Esophagus squamous epithelium (tissue), 5 donors: ENCODE measurements at regions not wholly inside any gene's neighbourhood (a gene's known extent, or its start where the extent isn't known, plus 50 kb on each side); places are given as distances from the start of the nearest gene placed in this dataset.

Experiments used
- DNase-seq: peaks from one replicate; lab custom pipeline; 2025; lab: John Stamatoyannopoulos, UW
- H3K27ac ChIP-seq, 4 donors: fragments of 200-600 bp; sonication (generic); one replicate each; pipeline ENCODE4 v1.5.1; 2016 to 2019; ENCODE audit warnings: mild to moderate bottlenecking in 1 of 4
- H3K27me3 ChIP-seq, 4 donors: fragments of 200-600 bp; sonication (generic); 1 replicate in 3 of 4; 2 replicates in 1 of 4; pipeline versions ENCODE4 v1.5.1 to v1.6.0; 2017 to 2021; ENCODE audit warnings: antibody characterized with exemption in 1 of 4
- H3K36me3 ChIP-seq, 3 donors: fragments of 200-600 bp; sonication (generic); one replicate each; pipeline ENCODE4 v1.5.1; 2016 to 2019
- H3K4me1 ChIP-seq, 3 donors: fragments of 200-600 bp; sonication (generic); one replicate each; pipeline ENCODE4 v1.5.1; 2017 to 2019
- H3K4me3 ChIP-seq, 4 donors: fragments of 200-600 bp; sonication (generic); 1 replicate in 3 of 4; 2 replicates in 1 of 4; pipeline ENCODE4 v1.5.1; 2016 to 2019; ENCODE audit warnings: mild to moderate bottlenecking in 2 of 4, moderate library complexity in 1 of 4
- H3K9me3 ChIP-seq, 3 donors: fragments of 200-600 bp; sonication (generic); one replicate each; pipeline ENCODE4 v1.5.1; 2016 to 2019
- CTCF ChIP-seq, 6 experiments: fragments of 450-650 bp in 4 of 6; fragments of 200-600 bp in 2 of 6; sonication (generic) in 2 of 6; IDR thresholded peaks; one replicate each; pipeline ENCODE4 v1.5.1; 2016 to 2019; ENCODE audit warnings: antibody characterized with exemption in 6 of 6, mild to moderate bottlenecking in 4 of 6, moderate library complexity in 4 of 6
- POLR2A ChIP-seq, 4 donors: fragments of 450-650 bp; IDR thresholded peaks; one replicate each; pipeline ENCODE4 v1.6.1; 2017; ENCODE audit warnings: antibody characterized with exemption in 4 of 4, mild to moderate bottlenecking in 4 of 4, moderate library complexity in 3 of 4
- WGBS, 2 donors: methylation state at CpG; one replicate each; pipeline ENCODE4 v1.1.5; 2018; 5-methylcytosine and 5-hydroxymethylcytosine counted together
- intact Hi-C: fragments of 100-400 bp; cut with DNase I; formaldehyde crosslinking; loops from one replicate; pipeline ENCODE4 v1.15.0; 2022
- donor health status: DM: yes; HTN: yes; CAD: no.

DNA sequence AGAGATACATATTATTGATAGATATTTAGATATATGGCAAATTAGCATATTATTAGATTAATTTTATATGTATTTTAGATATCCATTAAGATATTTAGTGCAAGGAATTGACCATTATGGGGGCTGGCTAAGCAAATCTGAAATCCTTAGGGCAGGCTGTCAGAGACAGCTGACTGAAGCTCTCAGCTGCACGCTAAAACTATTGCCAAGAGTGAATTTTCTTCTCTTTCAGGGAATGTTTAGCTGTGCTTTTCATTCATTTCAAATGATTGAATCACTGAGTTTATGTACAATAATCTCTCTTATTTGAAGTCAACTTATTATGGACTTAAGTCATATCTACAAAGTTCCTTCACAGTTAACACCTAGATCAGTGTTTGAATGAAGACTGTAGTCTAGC, 566.5 kb downstream of the LRFN5 start:
- no peak for DNase-seq
- H3K9me3 ChIP-seq = no peaks in the 10 kb centered on the region
- no peak overlapping the region for H3K27ac ChIP-seq
- intact Hi-C loops = no loop called here
- no peaks in the 10 kb centered on the region for H3K4me1 ChIP-seq
- WGBS, 2 donors = 47 to 63% methylated on average over 1 of the region's 1 CpG
- no peak overlapping the region for H3K4me3 ChIP-seq
- TF ChIP-seq POLR2A (IDR thresholded peaks at IDR 0.05) (no peak), CTCF (IDR thresholded peaks at IDR 0.05) (no peak)
- no peaks in the 10 kb centered on the region for H3K36me3 ChIP-seq
- H3K27me3 ChIP-seq = no peaks in the 10 kb centered on the region

DNA sequence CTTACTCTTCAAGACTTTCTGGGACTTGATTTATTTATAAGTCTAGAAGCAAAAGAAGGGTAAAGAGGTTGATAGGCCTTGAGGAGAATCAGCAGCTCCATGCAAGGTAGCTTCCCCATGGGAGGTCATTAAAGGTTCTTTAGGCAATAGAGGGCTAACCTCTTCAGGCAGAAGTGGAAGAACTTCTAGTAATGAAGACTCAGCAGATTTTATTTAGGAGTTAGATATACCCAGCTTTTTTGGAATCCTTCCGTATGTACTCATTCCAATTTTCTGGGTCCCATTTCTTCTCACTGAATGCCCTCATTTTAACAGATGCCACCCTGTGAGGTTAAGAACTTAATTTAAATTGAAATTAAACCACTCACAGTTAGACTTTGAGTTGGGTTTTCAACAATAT, 565.6 kb downstream of the LRFN5 start:
- 89 to 91% methylated on average over 1 of the region's 1 CpG for WGBS, 2 donors

DNA sequence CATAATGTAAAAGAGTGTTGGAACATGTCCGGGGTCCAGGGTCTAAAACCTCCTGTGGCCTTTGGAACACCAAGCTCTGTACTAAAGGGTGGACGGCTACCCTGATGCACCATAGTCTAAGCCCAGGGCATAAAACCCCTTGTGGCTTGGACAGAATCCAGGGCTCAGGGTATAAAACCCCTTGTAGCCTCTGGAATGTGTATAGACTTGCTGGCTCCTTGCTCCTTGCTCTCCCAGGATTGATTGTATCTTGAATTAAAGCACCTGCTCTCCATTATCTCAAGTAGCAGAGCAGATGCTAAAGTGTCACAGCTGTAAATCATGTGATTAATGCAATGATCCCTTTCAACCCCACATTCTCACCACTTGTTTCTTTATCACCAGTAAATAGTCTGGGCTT, 556.5 kb downstream of the LRFN5 start:
- no peak overlapping the region for H3K27ac ChIP-seq
- H3K4me1 ChIP-seq = no peaks in the 10 kb centered on the region
- TF ChIP-seq POLR2A (IDR thresholded peaks at IDR 0.05) (no peak), CTCF (IDR thresholded peaks at IDR 0.05) (no peak)
- H3K36me3 ChIP-seq = no peaks in the 10 kb centered on the region
- no peaks in the 10 kb centered on the region for H3K27me3 ChIP-seq
- WGBS, 2 donors = 73 to 94% methylated on average over 2 of the region's 2 CpGs
- H3K9me3 ChIP-seq = no peaks in the 10 kb centered on the region
- intact Hi-C loops = no loop called here
- H3K4me3 ChIP-seq = no peak overlapping the region
- DNase-seq = no peak

More for the DNA sequence above, 565.6 kb downstream of the LRFN5 start:
- H3K4me3 ChIP-seq = no peak overlapping the region
- H3K4me1 ChIP-seq = no peaks in the 10 kb centered on the region
- H3K36me3 ChIP-seq = no peaks in the 10 kb centered on the region
- no peak for TF ChIP-seq CTCF (IDR thresholded peaks at IDR 0.05)
- intact Hi-C loops = no loop called here
- no peak for DNase-seq
- no peaks in the 10 kb centered on the region for H3K9me3 ChIP-seq
- no peak overlapping the region for H3K27ac ChIP-seq
- no peaks in the 10 kb centered on the region for H3K27me3 ChIP-seq

- 90 to 98% methylated on average over 2 of the region's 2 CpGs for WGBS, 2 donors
- no peak for DNase-seq
- Histone ChIP-seq H3K9me3 (no peaks in the 10 kb centered on the region), H3K4me3 (no peak overlapping the region), H3K36me3 (no peaks in the 10 kb centered on the region), H3K27ac (no peak overlapping the region), H3K27me3 (no peaks in the 10 kb centered on the region), H3K4me1 (no peaks in the 10 kb centered on the region)
- no peak for TF ChIP-seq CTCF (IDR thresholded peaks at IDR 0.05)
- intact Hi-C loops = no loop called here
Observed at GRCh38 chr14:42159138-42159537, 552.5 kb downstream of the LRFN5 start.

- Histone ChIP-seq H3K27me3 (no peaks in the 10 kb centered on the region), H3K9me3 (no peaks in the 10 kb centered on the region), H3K27ac (no peak overlapping the region), H3K4me1 (no peaks in the 10 kb centered on the region), H3K4me3 (no peak overlapping the region), H3K36me3 (no peaks in the 10 kb centered on the region)
- intact Hi-C loops = no loop called here
- TF ChIP-seq POLR2A (IDR thresholded peaks at IDR 0.05) = no peak
- no peak for TF ChIP-seq CTCF (IDR thresholded peaks at IDR 0.05)
- DNase-seq = no peak
- WGBS, 2 donors = 0 to 84% methylated on average over 1 of the region's 1 CpG
Observed at GRCh38 chr14:42149609-42150261, 543.1 kb downstream of the LRFN5 start.
